ENCODE measurements at regions not wholly inside any gene's neighbourhood (a gene's known extent, or its start where the extent isn't known, plus 50 kb on each side); places are given as distances from the start of the nearest gene placed in this dataset.

DNA sequence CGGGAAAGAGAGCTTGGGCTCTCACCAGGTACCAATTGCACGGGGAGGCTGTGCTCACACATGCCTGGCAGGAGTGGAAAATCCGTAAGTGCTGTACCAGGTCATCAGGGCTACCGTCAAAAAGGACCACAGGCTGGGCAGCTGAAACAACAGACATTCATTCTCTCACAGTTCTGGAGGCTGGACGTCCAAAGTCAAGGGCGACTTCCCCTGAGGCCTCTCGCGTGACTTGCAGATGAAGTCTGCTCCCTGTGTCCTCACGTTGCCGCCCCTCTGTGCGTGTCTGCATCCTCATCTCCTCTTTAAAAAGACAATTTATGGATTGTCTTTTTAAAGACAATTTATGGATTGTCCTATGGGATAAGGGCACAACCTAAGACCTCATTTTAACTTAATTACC, 73.8 kb upstream of the FZD10 start:
- TF ChIP-seq, protein P1, sequence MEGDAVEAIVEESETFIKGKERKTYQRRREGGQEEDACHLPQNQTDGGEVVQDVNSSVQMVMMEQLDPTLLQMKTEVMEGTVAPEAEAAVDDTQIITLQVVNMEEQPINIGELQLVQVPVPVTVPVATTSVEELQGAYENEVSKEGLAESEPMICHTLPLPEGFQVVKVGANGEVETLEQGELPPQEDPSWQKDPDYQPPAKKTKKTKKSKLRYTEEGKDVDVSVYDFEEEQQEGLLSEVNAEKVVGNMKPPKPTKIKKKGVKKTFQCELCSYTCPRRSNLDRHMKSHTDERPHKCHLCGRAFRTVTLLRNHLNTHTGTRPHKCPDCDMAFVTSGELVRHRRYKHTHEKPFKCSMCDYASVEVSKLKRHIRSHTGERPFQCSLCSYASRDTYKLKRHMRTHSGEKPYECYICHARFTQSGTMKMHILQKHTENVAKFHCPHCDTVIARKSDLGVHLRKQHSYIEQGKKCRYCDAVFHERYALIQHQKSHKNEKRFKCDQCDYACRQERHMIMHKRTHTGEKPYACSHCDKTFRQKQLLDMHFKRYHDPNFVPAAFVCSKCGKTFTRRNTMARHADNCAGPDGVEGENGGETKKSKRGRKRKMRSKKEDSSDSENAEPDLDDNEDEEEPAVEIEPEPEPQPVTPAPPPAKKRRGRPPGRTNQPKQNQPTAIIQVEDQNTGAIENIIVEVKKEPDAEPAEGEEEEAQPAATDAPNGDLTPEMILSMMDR (conservative IDR thresholded peaks at IDR 0.05; ENCODE audit: low read depth, low read length) = no peak
- no peak for TF ChIP-seq POLR2A (IDR thresholded peaks at IDR 0.05; ENCODE audit: low read depth, low read length)
- TF ChIP-seq RAD21 (IDR thresholded peaks at IDR 0.05; ENCODE audit: low read length) = no peak
- TF ChIP-seq MXI1 (IDR thresholded peaks at IDR 0.05; ENCODE audit: borderline replicate concordance, low read depth, low read length) = no peak
- TF ChIP-seq, protein P2, sequence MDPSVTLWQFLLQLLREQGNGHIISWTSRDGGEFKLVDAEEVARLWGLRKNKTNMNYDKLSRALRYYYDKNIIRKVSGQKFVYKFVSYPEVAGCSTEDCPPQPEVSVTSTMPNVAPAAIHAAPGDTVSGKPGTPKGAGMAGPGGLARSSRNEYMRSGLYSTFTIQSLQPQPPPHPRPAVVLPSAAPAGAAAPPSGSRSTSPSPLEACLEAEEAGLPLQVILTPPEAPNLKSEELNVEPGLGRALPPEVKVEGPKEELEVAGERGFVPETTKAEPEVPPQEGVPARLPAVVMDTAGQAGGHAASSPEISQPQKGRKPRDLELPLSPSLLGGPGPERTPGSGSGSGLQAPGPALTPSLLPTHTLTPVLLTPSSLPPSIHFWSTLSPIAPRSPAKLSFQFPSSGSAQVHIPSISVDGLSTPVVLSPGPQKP (IDR thresholded peaks at IDR 0.05; ENCODE audit: borderline replicate concordance, low read depth, low read length) = no peak
- no peak for TF ChIP-seq RFX5 (IDR thresholded peaks at IDR 0.05; ENCODE audit: low read depth, low read length)
- TF ChIP-seq CEBPB (IDR thresholded peaks at IDR 0.05; ENCODE audit: low read depth, low read length) = no peak
- TF ChIP-seq RCOR1 (IDR thresholded peaks at IDR 0.05; ENCODE audit: insufficient replicate concordance, low read length) = no peak
- no peak for TF ChIP-seq NFE2L2 (IDR thresholded peaks at IDR 0.05; ENCODE audit: low read depth, low read length)
- TF ChIP-seq SMC3 (IDR thresholded peaks at IDR 0.05; ENCODE audit: low read depth, low read length) = no peak
- no peak for TF ChIP-seq CHD1 (IDR thresholded peaks at IDR 0.05; ENCODE audit: low read depth, low read length)

Measured in IMR-90 (cell line).